GM19351 (cell line): ENCODE measurements at regions not wholly inside any gene's neighbourhood (a gene's known extent, or its start where the extent isn't known, plus 50 kb on each side); places are given as distances from the start of the nearest gene placed in this dataset.

Source experiments
- ATAC-seq: cut with Tn5 transposase; IDR thresholded peaks from one replicate; pipeline ENCODE4 v1.9.1; 2021; ENCODE audit warnings: mild to moderate bottlenecking, moderate library complexity; ENCODE audit not compliant: unreplicated experiment

DNA sequence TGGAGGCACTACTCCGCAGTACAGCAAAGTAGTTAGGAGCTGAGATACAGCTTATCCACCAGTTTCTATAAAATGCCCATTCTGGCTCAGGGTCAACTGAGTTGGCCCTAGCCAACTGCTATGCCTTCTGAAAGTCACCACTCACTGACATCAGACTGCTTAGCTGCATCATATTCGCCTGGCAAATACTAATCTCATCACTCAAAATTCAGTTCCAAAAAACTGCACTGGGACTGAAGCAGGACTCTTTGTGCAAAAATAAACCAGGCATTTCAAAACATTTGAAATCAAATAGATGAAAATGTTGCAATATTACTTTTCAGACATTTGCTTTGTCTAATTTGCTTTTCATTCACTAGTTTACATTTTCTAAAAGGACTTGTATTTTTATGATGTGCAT lies 230.0 kb downstream of the ALDH8A1 start:
- no peak for ATAC-seq

DNA sequence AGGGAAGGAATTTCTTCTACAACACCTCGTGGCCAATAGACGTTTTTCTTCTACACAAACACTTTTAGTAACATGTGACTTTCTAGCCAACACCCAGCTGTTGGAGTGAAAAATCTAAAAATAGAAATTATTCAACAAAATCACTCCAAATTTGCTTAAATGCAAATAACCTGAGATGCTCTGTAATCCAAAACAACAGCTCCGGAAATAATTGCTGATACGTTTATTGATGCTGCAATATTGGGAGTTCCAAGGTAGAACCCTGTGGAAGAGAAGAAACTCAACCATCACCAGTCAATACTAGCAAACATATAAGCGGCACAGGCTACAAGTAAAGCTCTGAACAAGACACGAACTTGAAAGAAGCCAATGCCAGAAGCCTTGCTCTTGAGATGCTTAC lies 230.6 kb downstream of the ALDH8A1 start:
- no peak for ATAC-seq

DNA sequence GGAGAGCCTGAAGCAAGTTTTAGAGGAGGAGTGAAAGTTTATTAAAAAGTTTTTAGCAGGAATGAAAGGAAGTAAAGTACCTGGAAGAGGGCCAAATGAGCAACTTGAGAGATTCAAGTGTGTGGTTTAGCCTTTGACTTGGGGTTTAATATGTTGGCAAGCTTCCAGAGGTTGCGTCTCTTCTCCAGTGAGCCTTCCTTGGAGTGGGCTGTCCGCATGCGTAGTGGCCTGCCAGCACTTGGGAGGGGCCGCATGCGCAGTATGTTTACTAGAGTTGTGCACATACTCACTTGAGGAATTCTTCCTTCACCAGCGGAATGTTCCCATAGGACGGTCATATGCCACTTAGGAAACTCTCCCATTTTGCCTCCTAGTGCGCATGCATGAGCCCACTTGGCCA lies 235.2 kb downstream of the ALDH8A1 start:
- no peak for ATAC-seq

DNA sequence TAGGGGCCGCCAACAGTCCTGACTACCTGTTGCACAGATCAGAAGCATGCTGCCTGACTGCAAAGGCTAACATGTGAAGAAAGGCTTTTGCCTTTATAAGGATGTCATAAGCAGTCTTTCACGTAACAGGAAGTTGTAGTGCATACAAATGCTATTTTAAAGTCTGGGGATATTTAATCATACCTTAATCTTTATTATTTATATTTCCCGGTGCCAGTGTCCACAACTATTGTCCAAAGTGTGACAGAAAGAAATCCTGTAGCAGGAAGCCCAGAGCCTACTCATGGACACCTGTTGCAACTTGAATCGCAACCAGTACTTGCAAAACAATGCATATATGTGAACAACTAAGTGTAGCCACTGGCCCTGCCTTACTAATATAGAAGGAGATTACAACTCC lies 235.8 kb downstream of the ALDH8A1 start:
- no peak for ATAC-seq

DNA sequence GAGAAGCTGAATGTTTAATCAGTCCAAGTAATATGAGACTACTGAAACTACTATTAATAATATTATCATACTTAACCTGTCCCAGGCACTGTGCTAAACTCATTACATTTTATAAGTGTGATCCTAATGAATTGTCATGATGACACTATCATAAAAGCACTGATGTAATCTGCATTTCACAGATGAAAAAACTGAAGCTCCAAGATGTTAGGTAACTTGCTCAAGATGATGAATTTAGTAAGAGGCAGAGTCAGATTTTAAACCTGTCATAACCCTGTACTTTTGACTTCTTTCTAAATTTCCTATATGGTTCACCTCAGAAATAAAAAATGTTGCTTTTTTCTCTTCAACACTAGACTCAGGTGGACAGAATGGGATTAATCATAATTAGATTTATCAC lies 237.6 kb downstream of the ALDH8A1 start:
- ATAC-seq: no peak

DNA sequence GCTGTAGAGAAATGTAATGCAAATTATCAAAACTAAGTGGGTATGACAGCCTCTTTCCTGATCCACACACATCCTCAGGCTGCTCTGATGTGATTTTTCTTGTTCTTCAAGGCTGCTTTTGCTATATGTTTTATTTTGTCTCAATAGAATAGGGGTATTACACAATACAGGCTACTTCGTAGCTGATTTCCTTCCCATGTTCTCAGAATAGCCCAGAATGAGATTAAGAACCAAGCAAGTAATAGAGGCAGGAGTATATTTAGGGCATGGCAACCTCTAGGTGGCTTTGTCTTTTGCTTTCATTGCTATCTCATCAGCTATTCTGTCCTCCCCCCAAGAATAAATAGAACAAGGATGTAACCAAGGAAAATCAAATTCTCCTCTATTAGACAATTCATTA lies 241.8 kb downstream of the ALDH8A1 start:
- no peak for ATAC-seq

DNA sequence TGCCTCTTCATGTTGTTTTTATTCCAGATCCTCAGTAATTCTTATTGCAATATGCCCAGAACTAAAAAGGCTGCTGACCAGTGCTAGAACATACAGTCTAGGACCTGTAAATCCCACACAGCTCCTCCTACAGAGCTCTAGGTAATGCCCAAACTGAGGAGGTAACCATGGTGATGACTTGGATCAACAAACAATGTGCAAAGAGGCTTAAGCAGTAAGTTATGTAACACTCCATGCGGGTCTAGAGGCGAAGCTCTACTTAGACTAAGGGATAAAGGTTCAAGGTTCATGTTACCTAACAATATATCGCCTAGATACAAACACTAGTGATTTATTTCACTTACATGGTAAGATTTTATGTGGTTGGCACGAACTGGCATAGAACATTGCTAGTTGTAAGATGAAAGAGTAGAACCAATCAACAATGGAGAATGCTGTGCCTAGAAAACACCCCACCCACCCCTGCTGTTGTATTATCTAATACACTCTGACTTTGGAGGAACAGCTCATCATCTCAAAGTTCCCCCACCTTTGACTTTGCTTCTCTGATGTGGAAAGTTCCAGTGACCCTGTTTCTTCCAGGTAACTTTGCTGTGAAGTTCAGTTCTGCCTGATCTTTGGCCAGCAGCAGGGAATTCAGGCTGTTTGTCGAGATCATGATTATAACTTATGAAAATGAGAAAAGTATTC lies 242.4 kb downstream of the ALDH8A1 start:
- ATAC-seq: no peak

DNA sequence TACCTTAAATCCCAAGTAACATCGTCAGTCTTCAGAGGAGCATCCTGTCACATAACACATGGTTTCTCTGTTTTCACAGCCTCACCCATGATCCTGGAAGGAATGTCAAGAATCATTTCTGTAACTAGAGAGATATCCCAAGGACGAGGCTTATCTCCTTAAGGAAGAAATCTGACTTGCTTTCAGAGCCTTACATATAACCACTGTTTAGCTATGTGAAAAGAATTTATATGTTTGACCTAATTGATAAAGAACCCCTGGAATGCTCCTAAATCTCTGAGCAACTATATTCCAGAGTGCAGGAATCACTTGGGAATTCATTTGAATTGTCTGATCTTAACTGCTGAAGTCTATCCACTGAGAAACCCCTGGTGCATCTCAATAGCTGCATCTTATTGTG lies 243.1 kb downstream of the ALDH8A1 start:
- ATAC-seq: no peak

DNA sequence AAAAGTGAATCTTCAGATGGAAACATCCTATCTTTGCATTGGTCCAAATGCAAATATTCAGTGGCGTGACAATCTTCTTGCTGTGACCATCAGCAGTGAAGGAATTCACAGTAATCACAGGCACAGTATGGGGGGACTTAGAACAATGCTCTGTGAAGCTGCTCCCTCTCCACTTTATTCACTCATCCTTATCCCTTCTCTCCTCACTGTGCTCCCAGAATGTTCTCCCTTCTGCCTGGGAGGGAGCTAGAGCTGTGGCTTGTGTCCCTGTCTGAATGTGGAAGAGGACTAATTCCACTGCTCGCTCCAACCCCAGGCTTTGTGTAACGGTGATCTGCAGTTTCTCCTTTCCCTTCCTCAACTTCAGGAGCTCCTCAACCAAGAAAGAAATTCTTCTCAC lies 243.7 kb downstream of the ALDH8A1 start:
- ATAC-seq: no peak

DNA sequence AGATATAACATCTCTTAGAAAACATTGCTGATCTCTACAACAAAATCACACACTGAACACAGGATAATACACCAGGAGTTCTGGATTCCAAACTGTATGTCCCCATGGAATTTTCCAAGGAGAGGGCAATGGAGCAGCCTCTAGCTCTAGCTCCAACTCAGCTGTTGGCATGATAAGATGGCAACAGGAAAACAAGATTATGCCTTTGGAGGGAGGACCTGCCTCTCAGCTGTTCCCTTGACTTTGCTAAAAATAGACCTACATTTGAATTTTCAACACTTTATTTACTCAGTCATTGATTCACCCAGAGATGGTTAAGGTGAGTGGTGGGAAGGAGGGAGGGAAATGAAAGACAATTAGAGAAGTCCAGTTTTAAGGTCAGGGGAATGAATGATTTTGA lies 246.7 kb downstream of the ALDH8A1 start:
- ATAC-seq: no peak

DNA sequence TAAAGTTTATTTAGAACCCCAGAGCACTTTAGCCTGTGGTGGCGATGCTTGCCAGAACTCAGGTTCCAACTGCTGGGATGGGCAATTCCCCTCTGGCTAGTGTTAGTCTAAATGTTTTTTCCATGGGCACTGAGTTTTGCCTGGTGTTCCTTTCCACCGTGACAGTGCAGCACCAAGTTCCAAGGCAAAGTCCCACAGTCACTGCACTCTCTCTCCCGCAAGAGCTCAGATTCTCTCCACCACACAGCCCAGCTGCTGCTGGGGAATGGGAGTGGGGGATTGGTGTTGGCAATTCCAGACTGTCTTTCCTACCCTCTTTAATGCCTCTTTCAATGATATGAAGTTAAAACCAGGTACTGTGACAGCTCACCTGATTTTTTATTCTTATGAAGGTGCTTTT lies 247.6 kb downstream of the ALDH8A1 start:
- no peak for ATAC-seq

DNA sequence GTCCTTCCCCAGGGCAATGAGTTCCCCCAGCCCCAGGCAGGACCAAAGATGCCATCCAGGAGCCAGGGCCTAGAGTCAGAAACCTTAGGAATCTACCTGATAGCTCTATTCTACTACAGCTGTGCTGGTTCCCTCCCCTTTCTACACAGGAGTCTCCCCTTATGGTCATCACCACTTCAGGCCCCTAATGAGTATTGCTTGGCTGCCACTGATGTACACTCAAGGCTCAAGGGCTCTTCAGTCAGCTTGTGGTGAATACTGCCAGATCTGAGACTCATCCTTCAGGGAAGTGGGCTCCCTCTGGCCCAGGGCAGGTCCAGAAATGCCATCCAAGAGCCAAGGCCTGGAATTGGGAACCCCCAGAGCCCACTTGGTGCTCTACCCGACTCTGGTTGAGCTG lies 248.6 kb downstream of the ALDH8A1 start:
- ATAC-seq: no peak

DNA sequence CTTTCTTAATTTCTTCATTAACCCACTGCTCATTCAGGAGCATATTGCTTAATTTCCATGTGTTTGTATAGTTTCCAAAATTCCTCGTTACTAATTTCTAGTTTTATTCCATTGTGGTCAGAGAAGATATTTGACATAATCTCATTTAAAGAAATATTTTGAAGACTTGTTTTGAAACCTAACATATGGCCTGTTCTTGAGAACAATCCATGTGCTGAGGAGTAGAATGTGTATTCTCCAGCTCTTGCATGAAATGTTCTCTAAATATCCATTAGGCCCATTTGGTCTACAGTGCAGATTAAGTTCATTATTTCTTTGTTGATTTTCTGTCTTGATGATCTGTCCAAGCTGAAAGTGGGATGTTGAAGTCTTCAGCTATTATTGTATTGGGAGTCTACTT lies 251.7 kb downstream of the ALDH8A1 start:
- no peak for ATAC-seq

DNA sequence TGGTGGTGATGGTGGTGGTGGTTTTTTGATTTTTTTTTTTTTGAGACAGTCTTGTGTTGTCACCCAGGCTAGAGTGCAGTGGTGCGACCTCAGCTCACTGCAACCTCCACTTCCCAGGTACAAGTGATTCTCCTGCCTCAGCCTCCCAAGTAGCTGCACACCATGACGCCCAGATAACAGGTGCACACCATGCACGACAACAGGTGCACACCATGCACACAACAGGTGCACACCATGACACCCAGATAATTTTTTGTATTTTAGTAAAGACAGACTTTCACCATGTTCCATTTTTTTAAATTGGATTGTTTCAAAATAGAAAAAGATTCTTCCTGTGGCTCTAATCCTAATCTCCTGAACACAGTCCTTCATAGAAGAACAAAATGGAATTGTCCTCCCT lies 257.9 kb downstream of the ALDH8A1 start:
- no peak for ATAC-seq

DNA sequence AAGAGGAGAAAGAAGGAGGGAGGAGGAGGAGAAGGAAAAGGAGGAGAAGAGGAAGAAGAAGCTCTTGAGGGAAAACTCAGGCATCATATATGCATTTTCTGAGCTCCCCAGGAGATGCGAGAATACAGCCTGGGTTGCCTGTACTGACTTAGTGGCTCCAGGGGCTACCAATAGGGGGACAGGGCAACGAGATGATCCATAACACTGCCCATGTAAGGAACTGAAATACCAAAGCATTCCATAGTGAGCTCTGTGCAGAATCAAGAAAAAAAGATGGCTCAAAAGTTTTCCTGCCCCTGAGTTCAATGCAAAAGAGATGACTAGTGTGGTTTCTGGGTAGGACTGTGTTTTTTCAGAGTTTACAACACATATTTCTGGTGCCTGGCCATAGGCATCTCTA lies 258.7 kb downstream of the ALDH8A1 start:
- ATAC-seq: no peak

DNA sequence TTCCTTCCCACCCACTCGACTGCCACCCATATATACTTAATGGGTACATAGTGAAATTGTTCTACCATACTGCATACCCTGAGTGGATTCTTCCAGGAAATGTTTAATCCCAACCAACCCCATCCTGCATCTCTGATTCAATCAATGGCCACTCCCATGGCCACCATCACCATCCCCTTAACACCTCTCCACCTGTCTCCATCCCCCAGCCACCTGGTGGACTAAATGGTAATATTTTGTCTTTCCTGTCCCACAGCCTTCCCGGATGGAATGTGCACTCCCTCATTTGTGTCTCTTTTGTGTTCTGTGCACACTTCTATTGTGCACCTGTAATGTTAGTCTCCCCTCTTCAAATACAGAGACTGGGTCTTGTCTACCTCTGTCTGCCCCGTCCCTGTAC lies 259.9 kb downstream of the ALDH8A1 start:
- no peak for ATAC-seq

DNA sequence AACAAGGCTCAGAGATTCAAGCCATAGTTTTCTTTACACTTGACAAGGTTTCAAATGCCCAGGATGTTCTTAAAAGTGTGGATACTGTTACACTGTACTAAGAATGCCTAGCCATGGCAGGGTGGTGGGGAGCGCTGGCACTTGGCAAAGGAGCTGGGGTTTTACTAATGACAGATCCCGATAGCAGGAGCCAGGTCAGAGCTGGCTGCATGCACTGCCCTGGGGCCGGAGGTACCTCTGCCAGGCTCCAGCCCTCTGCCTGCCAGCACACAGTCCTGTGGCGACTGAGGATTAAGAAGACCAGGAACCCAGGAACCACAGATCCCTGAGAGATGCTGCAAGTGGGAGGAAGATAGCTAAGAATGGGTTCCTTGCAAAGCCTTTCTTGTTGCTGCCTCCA lies 260.3 kb downstream of the ALDH8A1 start:
- no peak for ATAC-seq

DNA sequence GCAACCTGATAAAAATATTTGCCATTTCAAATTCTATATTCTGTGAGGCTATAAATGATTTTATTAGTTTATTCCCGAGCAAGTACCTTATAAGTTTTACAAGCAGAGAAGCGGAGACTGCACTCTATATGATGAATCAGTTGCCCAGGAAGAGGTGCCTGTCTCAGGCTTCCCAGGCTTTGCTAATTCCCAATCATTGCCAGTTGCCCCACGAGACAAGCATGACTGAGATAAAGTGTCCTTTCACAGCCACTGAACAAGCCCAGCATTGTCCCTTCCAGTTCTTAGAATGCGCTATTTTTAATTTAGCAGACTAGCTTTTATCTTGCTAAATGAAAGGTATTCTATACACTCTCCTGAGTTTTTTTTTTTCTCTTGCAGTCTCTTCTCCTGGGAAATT lies 260.7 kb downstream of the ALDH8A1 start:
- ATAC-seq: no peak

DNA sequence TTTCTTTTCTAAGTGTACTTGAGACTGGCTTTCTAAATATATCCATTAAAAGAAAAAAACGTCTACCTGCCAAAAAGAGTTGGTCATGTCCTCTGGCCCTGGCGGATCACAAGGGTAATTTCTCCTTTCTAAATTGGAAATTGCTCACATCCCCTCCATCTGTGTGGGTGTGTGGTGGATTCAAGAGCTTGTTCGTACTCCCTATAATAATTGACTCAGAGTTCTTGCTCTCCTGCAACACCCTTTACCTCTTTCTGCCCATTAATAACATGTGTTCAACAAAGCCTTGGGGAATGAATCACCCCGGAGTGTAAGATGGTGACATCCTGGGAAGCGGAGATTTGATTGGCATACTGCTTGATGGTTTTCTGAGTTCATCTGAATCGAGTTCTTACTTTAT lies 263.8 kb downstream of the ALDH8A1 start:
- no peak for ATAC-seq

DNA sequence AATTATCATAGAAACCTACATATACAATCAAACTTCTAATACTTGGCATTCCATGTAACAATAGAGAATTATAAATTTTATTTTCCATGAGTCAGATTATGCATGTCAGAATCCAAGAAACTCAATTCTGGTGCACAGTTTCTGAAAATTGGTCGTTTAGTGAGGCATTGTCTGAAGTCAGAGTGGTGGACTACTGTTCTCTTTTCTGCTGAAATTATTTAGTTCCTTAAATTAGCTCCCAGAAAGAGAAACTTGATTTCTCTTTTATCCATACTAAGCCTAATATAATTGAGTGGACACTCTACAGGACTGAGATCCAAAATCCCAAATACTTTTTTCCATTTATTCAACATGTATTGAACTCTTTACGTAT lies 265.5 kb downstream of the ALDH8A1 start:
- ATAC-seq: no peak

DNA sequence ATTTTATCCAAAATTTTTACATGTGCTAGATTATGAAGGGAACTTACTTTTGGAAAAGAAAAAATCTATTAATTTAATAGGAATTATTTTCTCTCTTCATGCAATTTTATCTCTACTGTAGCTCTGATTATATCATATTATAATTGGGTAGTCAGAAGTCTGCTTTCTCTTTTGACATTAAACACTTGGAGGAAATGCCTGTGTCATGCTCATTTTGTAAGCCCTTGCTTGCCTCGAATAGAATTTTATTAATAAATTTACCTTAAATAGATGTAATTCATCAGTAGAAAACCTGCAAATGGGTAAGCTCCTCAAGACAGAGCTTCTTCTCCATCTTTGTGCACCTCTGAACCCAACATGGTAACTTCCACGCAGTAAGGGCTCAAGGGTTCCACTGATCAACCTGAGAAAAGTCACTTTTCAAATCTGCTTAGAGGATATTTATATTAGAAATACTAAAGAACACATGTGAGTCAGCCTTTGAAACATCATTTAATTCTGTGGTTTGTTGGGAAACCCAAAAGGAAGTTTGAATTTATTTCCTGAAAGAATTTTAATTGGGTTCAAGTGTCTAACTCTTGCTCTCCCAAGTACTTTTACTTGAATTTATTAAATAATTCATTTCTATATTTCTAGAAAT lies 266.0 kb downstream of the ALDH8A1 start:
- no peak for ATAC-seq

DNA sequence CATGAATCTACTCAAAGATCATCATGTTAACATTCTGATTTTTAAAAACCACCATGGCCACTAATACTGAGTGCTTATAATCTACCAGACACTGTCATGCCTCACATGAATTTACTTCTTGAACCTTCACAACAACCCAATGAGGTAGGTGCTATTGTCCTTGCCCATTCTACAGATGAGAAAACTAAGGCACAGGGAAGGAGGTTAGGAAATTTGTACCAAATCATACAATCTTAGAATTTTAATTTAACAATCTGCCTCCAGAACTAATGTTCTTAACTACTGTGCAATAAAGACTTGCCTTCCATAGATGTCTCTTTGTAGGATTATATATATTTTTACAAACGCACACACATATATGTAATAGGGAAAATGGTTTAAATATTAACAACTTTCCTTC lies 269.5 kb downstream of the ALDH8A1 start:
- no peak for ATAC-seq

DNA sequence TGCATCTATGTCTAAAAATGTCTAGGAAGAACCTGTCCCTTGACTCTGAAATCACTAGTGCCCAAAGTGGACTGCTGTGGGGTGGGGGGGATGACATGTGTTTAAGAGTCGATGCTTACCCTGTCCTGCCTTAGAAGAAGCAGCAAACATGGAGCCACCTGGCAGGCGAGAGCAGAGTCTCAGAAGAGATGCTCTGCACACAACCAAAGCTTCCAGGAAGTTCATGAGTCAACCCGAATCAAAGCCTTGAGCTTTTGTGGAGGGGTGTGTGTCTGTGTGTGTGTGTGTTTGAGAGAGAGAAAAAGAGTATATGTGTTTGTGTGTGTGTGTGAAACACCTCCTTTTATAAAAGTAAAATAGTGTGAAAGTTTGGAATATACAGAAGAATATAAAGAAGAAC lies 269.9 kb downstream of the ALDH8A1 start:
- ATAC-seq: no peak
